ENCODE measurements at regions not wholly inside any gene's neighbourhood (a gene's known extent, or its start where the extent isn't known, plus 50 kb on each side); places are given as distances from the start of the nearest gene placed in this dataset.

- TF ChIP-seq, protein P1, sequence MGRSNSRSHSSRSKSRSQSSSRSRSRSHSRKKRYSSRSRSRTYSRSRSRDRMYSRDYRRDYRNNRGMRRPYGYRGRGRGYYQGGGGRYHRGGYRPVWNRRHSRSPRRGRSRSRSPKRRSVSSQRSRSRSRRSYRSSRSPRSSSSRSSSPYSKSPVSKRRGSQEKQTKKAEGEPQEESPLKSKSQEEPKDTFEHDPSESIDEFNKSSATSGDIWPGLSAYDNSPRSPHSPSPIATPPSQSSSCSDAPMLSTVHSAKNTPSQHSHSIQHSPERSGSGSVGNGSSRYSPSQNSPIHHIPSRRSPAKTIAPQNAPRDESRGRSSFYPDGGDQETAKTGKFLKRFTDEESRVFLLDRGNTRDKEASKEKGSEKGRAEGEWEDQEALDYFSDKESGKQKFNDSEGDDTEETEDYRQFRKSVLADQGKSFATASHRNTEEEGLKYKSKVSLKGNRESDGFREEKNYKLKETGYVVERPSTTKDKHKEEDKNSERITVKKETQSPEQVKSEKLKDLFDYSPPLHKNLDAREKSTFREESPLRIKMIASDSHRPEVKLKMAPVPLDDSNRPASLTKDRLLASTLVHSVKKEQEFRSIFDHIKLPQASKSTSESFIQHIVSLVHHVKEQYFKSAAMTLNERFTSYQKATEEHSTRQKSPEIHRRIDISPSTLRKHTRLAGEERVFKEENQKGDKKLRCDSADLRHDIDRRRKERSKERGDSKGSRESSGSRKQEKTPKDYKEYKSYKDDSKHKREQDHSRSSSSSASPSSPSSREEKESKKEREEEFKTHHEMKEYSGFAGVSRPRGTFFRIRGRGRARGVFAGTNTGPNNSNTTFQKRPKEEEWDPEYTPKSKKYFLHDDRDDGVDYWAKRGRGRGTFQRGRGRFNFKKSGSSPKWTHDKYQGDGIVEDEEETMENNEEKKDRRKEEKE (IDR thresholded peaks at IDR 0.05) = no peak
- TF ChIP-seq, protein P2, sequence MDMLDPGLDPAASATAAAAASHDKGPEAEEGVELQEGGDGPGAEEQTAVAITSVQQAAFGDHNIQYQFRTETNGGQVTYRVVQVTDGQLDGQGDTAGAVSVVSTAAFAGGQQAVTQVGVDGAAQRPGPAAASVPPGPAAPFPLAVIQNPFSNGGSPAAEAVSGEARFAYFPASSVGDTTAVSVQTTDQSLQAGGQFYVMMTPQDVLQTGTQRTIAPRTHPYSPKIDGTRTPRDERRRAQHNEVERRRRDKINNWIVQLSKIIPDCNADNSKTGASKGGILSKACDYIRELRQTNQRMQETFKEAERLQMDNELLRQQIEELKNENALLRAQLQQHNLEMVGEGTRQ (IDR thresholded peaks at IDR 0.05; ENCODE audit: borderline replicate concordance, low read depth, low read length) = no peak
- TF ChIP-seq ZZZ3 (IDR thresholded peaks at IDR 0.05; ENCODE audit: control insufficient read depth, insufficient read length, low read depth) = no peak
- no peak for TF ChIP-seq NR2C2 (IDR thresholded peaks at IDR 0.05; ENCODE audit: borderline replicate concordance, control insufficient read depth, insufficient read length, low read depth)
- no peak for TF ChIP-seq FOXK2 (IDR thresholded peaks at IDR 0.05)
These were observed 185.8 kb downstream of the PHETA1 start (continued) for GRCh38 chr12:111183094-111183493.

- WGBS (ENCODE audit: insufficient coverage, insufficient replicate concordance, low lambda C conversion rate, missing lambda C conversion rate) = 25% methylated on average over 16 of the region's 16 CpGs
- Histone ChIP-seq H3K4me1 (ENCODE audit: control insufficient read depth, insufficient read depth, low read length) (no peaks in the 10 kb centered on the region), H3K9me3 (replicated peaks; ENCODE audit: control insufficient read depth, insufficient read depth, low read length) (no peaks in the 10 kb centered on the region), H3K27ac (ENCODE audit: control insufficient read depth, insufficient read depth) (no peak overlapping the region), H3K79me2 (ENCODE audit: control insufficient read depth, insufficient read depth, low read length) (no peaks in the 10 kb centered on the region), H3K4me2 (ENCODE audit: control insufficient read depth, insufficient read depth) (no peak overlapping the region), H3K9ac (ENCODE audit: control insufficient read depth, insufficient read depth, low read length) (no peak overlapping the region), H3K27me3 (replicated peaks in 1 of 2; ENCODE audit: control insufficient read depth in 2 of 2, insufficient read depth in 2 of 2, low read length in 1 of 2) (peaks cover 0 to 4% of the 10 kb centered on the region in 2 experiments; a peak in 2 of 4 replicates), H3K4me3 (no peak overlapping the region), H3K36me3 (ENCODE audit: control insufficient read depth in 2 of 2, insufficient read depth in 2 of 2, low read length in 1 of 2) (no peaks in the 10 kb centered on the region), H2AFZ (ENCODE audit: control insufficient read depth, low read depth, low read length) (no peak overlapping the region), H4K20me1 (ENCODE audit: control insufficient read depth, insufficient read depth) (no peaks in the 10 kb centered on the region; the same call in 1 of the 2 replicates)
- intact Hi-C loops (cut with micrococcal nuclease; ENCODE audit: unreplicated experiment) = no loop called here
- in situ Hi-C loops (cut with MboI) = no loop called here
- DNase-seq (ENCODE audit: low read depth, low spot score) (no peak), ATAC-seq (no peak), FAIRE-seq (no peak)
- ChIA-PET RAD21 (ENCODE audit: unreplicated experiment) (no interaction called here), CTCF (interaction anchor here (0.6 kb wide), 1 partner anchor 159 kb away, joined by 3 read pairs; no protein-coding TSS in a partner anchor), POLR2A (no interaction called here), SMC1A (ENCODE audit: uncharacterized antibody, unreplicated experiment) (no interaction called here)
- BruUV-seq (replicated peaks) = no TSS peak
- TF ChIP-seq MYB (IDR thresholded peaks at IDR 0.05; ENCODE audit: borderline replicate concordance, low read depth, low read length) (no peak), WRNIP1 (IDR thresholded peaks at IDR 0.05; ENCODE audit: borderline replicate concordance, low read depth, low read length) (no peak), CHD2 (IDR thresholded peaks at IDR 0.05; ENCODE audit: borderline replicate concordance, low read depth, low read length) (no peak), E2F8 (IDR thresholded peaks at IDR 0.05; ENCODE audit: low read depth, partially characterized antibody) (no peak), BACH1 (IDR thresholded peaks at IDR 0.05; ENCODE audit: borderline replicate concordance) (no peak), EP300 (IDR thresholded peaks at IDR 0.05; ENCODE audit: borderline replicate concordance in 1 of 2, control insufficient read depth in 1 of 2, low read depth in 2 of 2, low read length in 2 of 2) (no peak), POLR2AphosphoS5 (IDR thresholded peaks at IDR 0.05; ENCODE audit: low read length) (no peak)
- TF ChIP-seq, protein P3, sequence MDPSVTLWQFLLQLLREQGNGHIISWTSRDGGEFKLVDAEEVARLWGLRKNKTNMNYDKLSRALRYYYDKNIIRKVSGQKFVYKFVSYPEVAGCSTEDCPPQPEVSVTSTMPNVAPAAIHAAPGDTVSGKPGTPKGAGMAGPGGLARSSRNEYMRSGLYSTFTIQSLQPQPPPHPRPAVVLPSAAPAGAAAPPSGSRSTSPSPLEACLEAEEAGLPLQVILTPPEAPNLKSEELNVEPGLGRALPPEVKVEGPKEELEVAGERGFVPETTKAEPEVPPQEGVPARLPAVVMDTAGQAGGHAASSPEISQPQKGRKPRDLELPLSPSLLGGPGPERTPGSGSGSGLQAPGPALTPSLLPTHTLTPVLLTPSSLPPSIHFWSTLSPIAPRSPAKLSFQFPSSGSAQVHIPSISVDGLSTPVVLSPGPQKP (IDR thresholded peaks at IDR 0.05; ENCODE audit: low read depth, low read length) = no peak
These were observed 186.5 kb downstream of the PHETA1 start for GRCh38 chr12:111182382-111182781.
